Aorta (tissue), 5 donors: ENCODE measurements at regions not wholly inside any gene's neighbourhood (a gene's known extent, or its start where the extent isn't known, plus 50 kb on each side); places are given as distances from the start of the nearest gene placed in this dataset.

Experiments used
- ATAC-seq: fragments of 200-7000 bp; cut with Tn5 transposase; one replicate; pipeline ENCODE4 v1.9.1; 2022; ENCODE audit warnings: moderate library complexity; ENCODE audit not compliant: low FRiP score
- DNase-seq, 2 donors: peaks; one replicate each; pipeline ENCODE4 v3.0.0-alpha.2; 2020
- H3K27ac ChIP-seq, 2 donors: one replicate each; pipeline ENCODE4 v1.5.1; 2013; ENCODE audit warnings: low read length in 2 of 2, mild to moderate bottlenecking in 2 of 2, moderate library complexity in 2 of 2, control low read depth in 1 of 2, inconsistent platforms in 1 of 2, low read depth in 1 of 2
- H3K27me3 ChIP-seq, 2 donors: one replicate each; pipeline ENCODE4 v1.6.1; 2013; ENCODE audit warnings: control low read depth in 1 of 2, low read length in 1 of 2, mild to moderate bottlenecking in 1 of 2, moderate library complexity in 1 of 2; ENCODE audit not compliant: insufficient read depth in 2 of 2, control insufficient read depth in 1 of 2
- H3K36me3 ChIP-seq, 2 donors: one replicate each; pipeline ENCODE4 v1.6.1; 2013; ENCODE audit warnings: control low read depth in 1 of 2, low read length in 1 of 2, mild to moderate bottlenecking in 1 of 2; ENCODE audit not compliant: insufficient read depth in 2 of 2, control insufficient read depth in 1 of 2
- H3K4me1 ChIP-seq, 2 donors: one replicate each; pipeline ENCODE4 v1.6.1; 2013; ENCODE audit warnings: low read length in 2 of 2, control low read depth in 1 of 2, mild to moderate bottlenecking in 1 of 2, moderate library complexity in 1 of 2; ENCODE audit not compliant: insufficient read depth in 2 of 2, control insufficient read depth in 1 of 2
- H3K4me3 ChIP-seq, 2 donors: one replicate each; pipeline ENCODE4 v1.5.1; 2013; ENCODE audit warnings: low read length in 2 of 2, control low read depth in 1 of 2, mild to moderate bottlenecking in 1 of 2
- H3K9me3 ChIP-seq: one replicate; pipeline ENCODE4 v1.6.1; 2013; ENCODE audit warnings: mild to moderate bottlenecking, low read length; ENCODE audit not compliant: control insufficient read depth
- WGBS, 2 donors: extraction: QIAGEN DNeasy Blood & Tissue Kit; methylation state at CpG; one replicate each; pipeline ENCODE4 v1.1.7; 2013; 5-methylcytosine and 5-hydroxymethylcytosine counted together
- intact Hi-C, 2 donors: fragments of 100-400 bp; cut with DNase I; formaldehyde crosslinking; loops; one replicate each; pipeline versions ENCODE4 v1.14.2 to v1.15.0; 2022
- donor health status: healthy with polysubstance abuse.
- donor health status: Bipolar disorder and iron deficiency.
- donor health status: DM: no; HTN: no; CAD: no.
- donor health status: DM: no; HTN: no; CAD: no.
- donor health status: DM: yes; HTN: yes; CAD: no.

DNA sequence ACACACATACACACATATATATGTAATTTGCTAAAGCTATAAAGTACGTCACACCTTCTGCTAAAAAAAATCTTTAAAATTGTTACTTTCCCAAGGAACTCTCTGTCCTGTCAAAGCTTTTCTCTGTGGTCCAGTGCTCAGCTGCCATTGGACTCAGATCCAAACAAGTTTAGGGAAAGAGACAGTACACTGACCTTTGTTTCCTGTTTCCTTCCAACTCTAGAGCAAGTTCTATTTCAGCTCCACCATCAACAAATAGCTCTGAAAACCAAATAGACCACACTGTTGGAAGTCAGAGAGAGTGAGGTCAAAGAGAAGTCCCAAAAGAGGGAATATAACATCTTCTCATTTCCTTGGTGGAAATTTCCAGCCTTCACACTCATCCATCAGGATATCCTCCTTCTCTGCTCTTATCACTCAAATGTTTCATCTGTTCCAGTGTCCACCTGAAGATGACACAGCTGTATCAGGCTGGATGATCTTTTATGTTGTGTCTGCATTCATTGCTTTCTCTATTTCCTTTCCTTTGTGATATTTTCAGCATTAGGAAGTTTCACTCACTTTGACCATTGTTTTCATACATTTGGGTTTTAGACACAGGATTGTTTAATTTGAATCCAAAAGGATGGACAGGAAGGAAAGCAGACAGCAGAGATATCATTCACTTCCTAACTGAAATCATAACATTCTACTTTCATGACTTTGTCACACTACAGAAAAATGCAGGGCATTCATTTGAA lies 192.3 kb upstream of the NT5C1B start:
- no peaks in the 10 kb centered on the region for H3K4me1 ChIP-seq
- no peak overlapping the region for H3K27ac ChIP-seq
- intact Hi-C loops = no loop called here
- H3K36me3 ChIP-seq = no peaks in the 10 kb centered on the region
- no peak overlapping the region for H3K4me3 ChIP-seq
- WGBS, 2 donors = 91% methylated on average over 1 of the region's 1 CpG
- DNase-seq (no peak), ATAC-seq (no peak)
- no peaks in the 10 kb centered on the region for H3K9me3 ChIP-seq
- H3K27me3 ChIP-seq = no peaks in the 10 kb centered on the region

GRCh38 chr2:18777250-18777812 lies 188.0 kb upstream of the NT5C1B start:
- Histone ChIP-seq H3K4me1 (no peaks in the 10 kb centered on the region), H3K4me3 (no peak overlapping the region), H3K27me3 (no peaks in the 10 kb centered on the region), H3K27ac (no peak overlapping the region), H3K9me3 (no peaks in the 10 kb centered on the region), H3K36me3 (no peaks in the 10 kb centered on the region)
- 56 to 75% methylated on average over 2 of the region's 2 CpGs for WGBS, 2 donors
- DNase-seq (no peak), ATAC-seq (no peak)
- intact Hi-C loops = no loop called here

DNA sequence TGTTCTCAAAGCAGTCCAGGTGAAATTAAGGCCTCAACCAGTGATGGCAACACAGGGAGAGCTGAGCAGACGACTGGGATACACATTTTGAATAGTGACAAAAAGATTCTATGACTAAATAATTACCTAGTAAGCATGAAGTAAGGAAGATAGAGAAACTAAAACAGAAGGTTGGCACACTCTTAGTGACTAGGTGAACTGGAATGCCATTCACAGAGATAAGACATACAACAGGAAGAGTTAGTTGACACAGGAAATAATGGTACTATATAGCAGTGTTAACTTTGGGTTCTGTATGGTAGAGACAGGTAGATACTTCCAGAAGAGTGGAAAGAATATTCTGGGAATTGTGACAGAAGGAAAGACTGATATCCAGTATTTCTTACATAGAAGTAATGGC lies 181.8 kb upstream of the NT5C1B start:
- no peak for DNase-seq
- intact Hi-C loops = no loop called here
- Histone ChIP-seq H3K27ac (no peak overlapping the region), H3K36me3 (no peaks in the 10 kb centered on the region), H3K4me1 (no peaks in the 10 kb centered on the region), H3K27me3 (no peaks in the 10 kb centered on the region), H3K9me3 (no peaks in the 10 kb centered on the region), H3K4me3 (no peak overlapping the region)
- WGBS, 2 donors = 94 to 97% methylated on average over 1 of the region's 1 CpG
- ATAC-seq = no peak

DNA sequence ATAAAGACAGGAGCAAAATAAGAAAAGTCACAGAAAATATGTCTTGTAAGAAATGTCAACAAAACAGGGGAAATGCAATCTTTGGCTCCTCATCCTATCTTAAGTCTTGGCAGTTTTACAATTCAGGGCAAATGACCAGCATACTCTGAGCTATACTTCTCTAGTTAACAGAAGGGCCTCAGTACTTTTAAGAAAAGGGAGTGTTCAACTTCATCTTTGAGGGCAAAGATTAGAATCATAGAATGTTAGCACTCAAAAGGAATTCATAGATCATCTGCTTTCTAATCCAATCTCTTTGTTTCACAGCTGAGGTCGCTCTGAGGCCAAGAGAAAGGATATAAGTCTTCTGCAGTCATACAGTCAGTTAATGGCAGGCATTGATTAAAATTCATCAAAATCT lies 174.0 kb upstream of the NT5C1B start:
- Histone ChIP-seq H3K27me3 (no peaks in the 10 kb centered on the region), H3K27ac (no peak overlapping the region), H3K9me3 (no peaks in the 10 kb centered on the region), H3K4me1 (no peaks in the 10 kb centered on the region), H3K36me3 (no peaks in the 10 kb centered on the region), H3K4me3 (no peak overlapping the region)
- no peak for ATAC-seq
- 73 to 88% methylated on average over 1 of the region's 1 CpG for WGBS, 2 donors
- intact Hi-C loops = no loop called here
- DNase-seq = no peak

DNA sequence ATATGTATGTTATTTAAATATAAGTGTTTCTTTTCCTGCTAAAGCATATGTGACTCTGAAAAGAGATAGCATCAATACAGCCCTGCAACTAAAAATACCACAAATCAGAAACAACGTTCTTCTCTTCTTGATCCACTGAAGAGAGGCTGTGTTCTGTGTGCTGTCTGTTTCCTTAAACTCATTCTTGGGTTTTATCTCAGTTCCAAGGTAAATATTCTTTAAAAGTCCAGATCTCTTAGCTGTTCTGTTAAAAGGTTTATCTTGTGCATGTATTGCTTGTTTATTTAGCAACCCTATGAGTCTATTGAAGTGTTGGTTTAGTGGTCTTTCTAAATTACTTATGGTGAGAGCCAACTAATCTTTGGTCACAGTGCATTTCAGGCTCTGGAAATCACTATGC lies 173.3 kb upstream of the NT5C1B start:
- Histone ChIP-seq H3K4me3 (no peak overlapping the region), H3K27me3 (no peaks in the 10 kb centered on the region), H3K9me3 (no peaks in the 10 kb centered on the region), H3K27ac (no peak overlapping the region), H3K36me3 (no peaks in the 10 kb centered on the region), H3K4me1 (no peaks in the 10 kb centered on the region)
- intact Hi-C loops = no loop called here
- no peak for DNase-seq
- ATAC-seq = no peak
- 0 to 6% methylated on average over 1 of the region's 1 CpG for WGBS, 2 donors

- no peak for ATAC-seq
- no peak for DNase-seq
- intact Hi-C loops = loop anchor here in 1 of 2 donors (5.0 kb wide), 1 partner anchor 598 kb away; no protein-coding TSS in a partner anchor
Observed at GRCh38 chr2:18754286-18754685, 164.9 kb upstream of the NT5C1B start.

DNA sequence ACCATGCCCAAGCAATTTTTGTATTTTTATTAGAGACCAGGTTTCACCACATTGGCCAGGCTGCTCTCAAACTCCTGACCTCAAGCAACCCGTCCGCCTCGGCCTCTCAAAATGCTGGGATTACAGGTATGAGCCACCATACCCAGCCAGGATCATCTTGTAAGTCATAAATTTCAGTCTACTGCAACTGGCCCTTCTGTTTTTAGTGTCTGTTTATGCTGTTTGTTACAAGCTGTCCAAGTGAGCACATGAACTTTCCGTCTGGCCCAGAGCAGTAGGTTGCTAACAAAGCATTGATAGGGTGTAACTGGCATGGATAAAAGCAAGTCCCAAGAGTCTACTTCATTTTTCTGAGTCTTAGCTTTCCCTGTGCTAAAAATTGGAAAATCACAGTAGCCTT lies 164.4 kb upstream of the NT5C1B start:
- Histone ChIP-seq H3K4me1 (peaks cover 0 to 2% of the 10 kb centered on the region in 2 donors), H3K9me3 (no peaks in the 10 kb centered on the region), H3K36me3 (no peaks in the 10 kb centered on the region), H3K27ac (no peak overlapping the region), H3K4me3 (no peak overlapping the region), H3K27me3 (no peaks in the 10 kb centered on the region)
- ATAC-seq = no peak
- 91 to 94% methylated on average over 4 of the region's 4 CpGs for WGBS, 2 donors
- no peak for DNase-seq
- intact Hi-C loops = loop anchor here in 1 of 2 donors (5.0 kb wide), 1 partner anchor 599 kb away; no protein-coding TSS in a partner anchor

More at GRCh38 chr2:18754286-18754685, 164.9 kb upstream of the NT5C1B start:
- Histone ChIP-seq H3K4me1 (peaks cover 0 to 2% of the 10 kb centered on the region in 2 donors), H3K9me3 (no peaks in the 10 kb centered on the region), H3K4me3 (no peak overlapping the region), H3K36me3 (no peaks in the 10 kb centered on the region), H3K27me3 (no peaks in the 10 kb centered on the region), H3K27ac (no peak overlapping the region)
- WGBS, 2 donors = 99 to 100% methylated on average over 1 of the region's 1 CpG

GRCh38 chr2:18752667-18753422 lies 163.5 kb upstream of the NT5C1B start:
- no peaks in the 10 kb centered on the region for H3K27me3 ChIP-seq
- WGBS, 2 donors = 71 to 73% methylated on average over 6 of the region's 6 CpGs
- no peak overlapping the region for H3K27ac ChIP-seq
- H3K9me3 ChIP-seq = no peaks in the 10 kb centered on the region
- ATAC-seq (no peak), DNase-seq (no peak)
- no peaks in the 10 kb centered on the region for H3K36me3 ChIP-seq
- H3K4me1 ChIP-seq = peaks cover 0 to 2% of the 10 kb centered on the region in 2 donors
- no peak overlapping the region for H3K4me3 ChIP-seq
- intact Hi-C loops = loop anchor here in 1 of 2 donors (5.0 kb wide), 1 partner anchor 599 kb away; no protein-coding TSS in a partner anchor
